ENCODE measurements at regions not wholly inside any gene's neighbourhood (a gene's known extent, or its start where the extent isn't known, plus 50 kb on each side); places are given as distances from the start of the nearest gene placed in this dataset.

- no peak for TF ChIP-seq CTCF (IDR thresholded peaks at IDR 0.05)
- no peak for TF ChIP-seq POLR2A (IDR thresholded peaks at IDR 0.05)
- no peak for TF ChIP-seq EP300 (IDR thresholded peaks at IDR 0.05)
These were observed 212.5 kb downstream of the CTTN start for GRCh38 chr11:70610566-70611565.
